ENCODE measurements at regions not wholly inside any gene's neighbourhood (a gene's known extent, or its start where the extent isn't known, plus 50 kb on each side); places are given as distances from the start of the nearest gene placed in this dataset.

DNA sequence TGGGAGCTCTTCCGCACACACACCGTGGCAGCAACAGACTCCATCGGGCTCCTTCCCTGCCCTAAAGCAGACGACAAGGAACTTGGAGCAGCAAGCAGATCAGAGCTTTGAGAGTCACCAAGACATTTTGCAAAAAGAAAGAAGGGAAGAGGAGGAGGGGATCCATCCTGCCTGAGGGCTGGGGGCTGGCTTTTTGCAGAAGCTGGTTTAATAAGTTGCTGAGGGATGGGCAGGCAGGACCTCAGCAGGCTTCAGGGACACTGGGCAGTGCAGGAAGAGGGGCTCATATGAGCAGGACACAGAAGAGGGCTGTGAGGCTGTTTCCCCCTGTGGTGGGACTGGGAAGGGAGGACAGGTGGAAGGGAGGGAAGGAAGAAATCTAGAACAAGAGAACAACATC, 133.4 kb upstream of the GSC start:
- no peak for DNase-seq (ENCODE audit: low spot score)
- intact Hi-C loops (cut with DNase I) = no loop called here

DNA sequence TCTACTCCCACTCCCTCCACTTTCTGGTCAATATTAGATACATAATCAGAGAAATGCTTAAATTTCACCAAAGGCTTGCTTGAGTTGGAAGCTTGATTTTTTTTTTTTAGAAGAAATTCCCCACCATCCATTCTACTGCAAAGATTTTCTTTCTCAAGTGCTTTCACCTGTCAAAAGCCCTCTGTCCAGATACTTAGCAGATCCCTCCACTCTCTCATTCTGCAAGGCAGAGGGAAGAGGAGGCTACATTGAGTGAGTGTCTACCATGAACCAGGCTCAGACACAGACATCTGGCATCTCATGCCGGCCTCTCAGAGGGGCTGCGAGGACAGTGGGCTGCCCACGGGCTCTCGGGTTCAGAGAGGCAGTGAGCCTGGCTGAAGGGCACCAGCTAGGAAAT, 127.6 kb upstream of the GSC start:
- DNase-seq (ENCODE audit: low spot score) = no peak
- intact Hi-C loops (cut with DNase I) = no loop called here

DNA sequence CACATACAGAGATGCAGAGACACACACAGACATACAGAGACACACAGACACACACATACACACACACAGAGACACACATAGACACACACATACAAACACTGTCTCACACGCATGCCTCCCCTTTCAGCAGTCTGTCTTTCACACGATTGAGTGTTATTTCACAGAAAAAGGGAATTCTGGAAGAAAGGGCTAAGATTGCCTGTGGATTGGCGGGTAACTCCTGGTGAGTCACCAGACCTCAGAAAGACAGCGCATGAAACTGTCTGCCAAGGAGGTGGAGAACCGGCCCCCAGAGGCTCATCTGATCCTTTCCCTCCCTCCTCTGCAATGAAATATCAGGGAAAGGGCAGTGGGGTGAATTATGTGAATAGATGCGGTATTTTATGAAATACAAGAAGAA, 127.2 kb upstream of the GSC start:
- intact Hi-C loops (cut with DNase I) = no loop called here
- no peak for DNase-seq (ENCODE audit: low spot score)

DNA sequence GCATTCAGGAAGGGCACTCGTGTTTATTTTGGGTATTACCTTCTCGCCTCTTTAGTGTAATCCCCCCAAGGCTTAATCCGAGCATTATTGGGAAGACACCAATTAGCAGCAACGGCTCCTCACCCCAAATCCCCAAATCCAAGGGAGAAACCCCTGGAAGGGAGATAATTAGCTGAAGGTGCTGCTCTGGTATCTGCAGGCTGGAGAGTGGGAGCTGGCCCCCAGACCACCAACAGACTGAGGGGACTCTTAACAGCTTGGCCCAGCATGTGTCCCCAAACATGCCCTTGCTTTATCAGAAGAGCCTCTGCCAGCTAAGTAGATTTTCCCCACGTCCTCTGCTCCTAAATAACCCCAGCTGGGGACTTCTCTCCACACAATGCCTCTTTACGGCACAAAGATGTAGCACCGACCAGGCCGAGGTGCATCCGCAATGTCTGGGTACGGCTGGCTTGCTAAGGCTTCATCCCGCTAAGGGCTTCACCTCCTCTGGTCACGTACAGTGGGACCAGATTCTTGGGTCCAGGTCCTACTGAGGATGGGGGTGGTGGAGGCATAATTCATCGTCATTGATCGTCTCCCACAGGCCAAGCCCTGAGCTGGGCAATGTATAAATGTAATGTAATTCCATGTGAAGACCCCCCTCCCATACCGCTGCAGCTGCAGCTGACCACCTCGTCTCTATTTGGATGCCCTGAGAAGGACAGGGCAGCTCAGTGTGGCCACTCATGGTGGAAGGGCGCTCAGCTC, 123.7 kb upstream of the GSC start:
- DNase-seq (ENCODE audit: low spot score) = no peak
- intact Hi-C loops (cut with DNase I) = no loop called here

DNA sequence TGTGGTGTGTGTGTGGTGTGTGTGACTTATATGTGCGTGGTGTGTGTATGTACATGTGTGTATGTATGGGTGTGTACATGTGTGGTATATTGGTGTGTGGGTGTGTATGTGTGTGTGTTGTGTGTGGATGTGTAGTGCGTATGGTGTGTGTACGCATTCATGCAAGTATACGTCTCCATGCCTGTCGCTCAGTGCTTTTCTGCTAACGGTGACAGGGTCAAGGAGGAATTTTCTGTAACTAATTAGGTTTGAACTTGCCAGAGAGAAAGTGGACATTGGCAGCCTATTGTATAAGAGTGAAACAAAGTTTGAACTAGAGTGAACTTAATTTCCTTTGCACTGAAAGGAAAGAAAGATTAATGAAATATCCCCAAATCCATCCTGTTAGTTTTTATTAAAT, 120.9 kb upstream of the GSC start:
- no peak for DNase-seq (ENCODE audit: low spot score)
- intact Hi-C loops (cut with DNase I) = no loop called here

DNA sequence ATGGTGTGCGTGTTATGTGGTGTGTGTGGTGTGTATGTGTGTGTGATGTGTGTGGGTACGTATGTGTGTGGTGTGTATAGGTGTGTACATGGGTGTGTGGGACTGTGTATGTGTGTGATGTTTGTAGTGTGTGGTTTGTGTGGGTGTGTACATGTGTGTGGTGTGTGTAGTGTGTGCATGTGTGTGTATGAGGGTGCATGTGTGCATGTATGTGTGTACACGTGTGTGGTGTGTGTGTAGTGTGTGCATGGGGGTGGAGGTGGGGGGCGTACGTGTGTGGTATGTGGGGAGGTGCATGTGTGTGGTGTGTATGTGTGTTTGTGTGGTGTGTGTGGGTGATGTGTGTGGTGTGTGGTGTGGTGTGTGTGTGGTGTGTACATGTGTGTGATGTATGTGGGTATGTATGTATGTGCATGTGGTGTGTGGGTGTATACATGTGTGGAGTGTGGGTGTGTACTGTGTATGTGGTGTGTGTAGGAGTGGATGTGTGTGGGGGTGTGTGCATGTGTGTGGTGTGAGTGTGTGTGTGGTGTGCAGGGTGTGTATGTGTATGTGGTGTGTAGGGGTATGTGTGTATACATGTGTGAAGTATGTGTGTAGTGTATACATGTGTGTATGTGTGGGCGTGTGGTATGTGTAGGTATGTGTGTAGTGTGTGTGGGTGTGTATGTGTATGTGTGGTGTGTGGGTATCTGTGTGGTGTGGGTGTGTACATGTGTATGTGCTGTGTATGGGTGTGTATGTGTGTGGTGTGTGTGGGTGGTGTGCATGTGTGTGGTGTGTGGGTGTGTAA, 119.8 kb upstream of the GSC start:
- intact Hi-C loops (cut with DNase I) = no loop called here
- DNase-seq (ENCODE audit: low spot score) = no peak

DNA sequence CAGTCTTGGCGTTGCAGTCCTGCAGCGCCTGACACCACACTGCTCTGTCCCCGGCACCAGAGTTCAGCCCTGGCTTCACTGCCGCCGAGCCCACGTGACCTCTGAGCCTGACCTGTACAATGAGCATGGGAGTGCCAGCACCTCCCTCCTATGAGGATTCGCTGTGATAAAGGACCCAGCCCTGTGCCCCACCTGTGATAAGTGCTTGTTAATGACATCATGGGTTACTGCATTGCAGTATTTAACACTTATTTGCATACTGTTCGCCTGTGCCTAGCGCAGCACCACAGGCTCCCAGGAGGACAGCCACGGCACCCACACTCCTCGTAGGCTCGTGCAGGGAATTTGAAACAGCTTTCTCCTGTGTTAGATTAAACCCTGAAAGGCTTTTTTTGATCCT, 118.2 kb upstream of the GSC start:
- intact Hi-C loops (cut with DNase I) = no loop called here
- no peak for DNase-seq (ENCODE audit: low spot score)

DNA sequence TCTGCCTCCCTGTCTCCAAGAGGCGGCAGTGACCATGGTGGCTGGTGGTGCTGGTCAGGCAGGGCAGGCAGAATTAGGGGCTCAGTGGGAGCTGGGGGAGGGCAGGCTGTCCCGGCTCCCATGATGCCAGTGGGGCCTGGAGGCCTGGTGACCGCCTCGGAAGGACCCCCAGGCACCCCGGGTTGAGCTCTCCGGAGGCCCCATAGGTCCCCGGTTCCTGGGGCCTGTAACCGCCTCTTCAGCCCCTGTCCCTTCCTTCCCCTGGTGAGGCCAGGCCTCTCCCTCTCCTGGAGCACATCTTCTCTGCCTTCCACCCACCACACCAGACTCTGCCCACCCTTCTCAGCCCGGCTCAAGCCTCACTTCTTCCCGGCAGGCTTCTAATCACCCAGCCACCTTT, 117.7 kb upstream of the GSC start:
- no peak for DNase-seq (ENCODE audit: low spot score)
- intact Hi-C loops (cut with DNase I) = no loop called here

DNA sequence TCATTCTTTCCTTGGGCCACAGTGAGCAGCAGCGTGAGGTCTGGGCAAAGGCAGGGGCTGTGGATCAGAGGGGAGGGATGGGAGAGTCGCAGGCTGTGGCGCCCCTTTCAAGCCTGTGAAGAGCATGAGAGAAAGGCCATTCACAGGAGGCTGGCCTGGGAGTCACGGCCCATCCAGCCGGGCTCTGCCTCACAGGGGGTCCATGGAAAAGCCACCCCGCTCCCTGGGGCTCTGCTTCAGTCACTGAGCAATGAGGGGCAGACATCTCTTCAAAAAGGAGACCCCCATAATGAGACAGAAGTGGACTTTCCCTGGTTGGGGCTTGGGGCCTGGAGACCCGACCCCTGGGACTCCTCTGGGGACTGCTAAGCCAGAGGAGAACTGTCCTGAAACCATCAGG, 117.0 kb upstream of the GSC start:
- no peak for DNase-seq (ENCODE audit: low spot score)
- intact Hi-C loops (cut with DNase I) = no loop called here

DNA sequence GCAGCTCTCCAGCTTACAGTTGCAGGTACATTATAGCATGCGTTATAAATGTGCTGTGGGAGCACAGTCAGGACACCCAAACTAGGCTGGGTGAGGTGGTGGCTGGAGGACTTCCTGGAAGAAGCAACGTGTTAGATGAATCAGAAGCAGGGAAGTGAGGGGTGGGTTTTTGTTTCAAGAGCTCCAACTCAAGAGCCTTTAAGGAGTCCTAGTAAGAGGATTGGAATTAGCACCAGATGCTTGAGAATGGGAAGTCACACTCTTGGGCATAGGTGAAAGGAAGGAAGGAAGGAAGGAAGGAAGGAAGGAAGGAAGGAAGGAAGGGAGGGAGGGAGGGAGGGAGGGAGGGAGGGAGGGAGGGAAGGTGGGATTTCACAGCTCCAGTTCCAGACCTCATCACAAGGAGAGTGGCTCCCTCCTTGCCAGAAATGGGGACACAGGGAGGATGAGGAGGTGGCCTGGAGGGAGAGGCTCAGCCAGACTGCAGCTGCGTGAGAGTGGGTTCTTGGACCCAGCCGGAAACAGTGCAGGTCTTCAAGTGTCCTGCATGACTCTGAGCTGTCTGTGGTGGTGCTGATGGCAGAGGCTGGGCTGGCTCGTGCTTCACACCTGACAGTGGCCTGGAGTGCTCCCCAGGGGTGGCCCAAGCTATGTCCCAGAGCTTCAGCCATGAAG, 115.7 kb upstream of the GSC start:
- no peak for DNase-seq (ENCODE audit: low spot score)
- intact Hi-C loops (cut with DNase I) = no loop called here

DNA sequence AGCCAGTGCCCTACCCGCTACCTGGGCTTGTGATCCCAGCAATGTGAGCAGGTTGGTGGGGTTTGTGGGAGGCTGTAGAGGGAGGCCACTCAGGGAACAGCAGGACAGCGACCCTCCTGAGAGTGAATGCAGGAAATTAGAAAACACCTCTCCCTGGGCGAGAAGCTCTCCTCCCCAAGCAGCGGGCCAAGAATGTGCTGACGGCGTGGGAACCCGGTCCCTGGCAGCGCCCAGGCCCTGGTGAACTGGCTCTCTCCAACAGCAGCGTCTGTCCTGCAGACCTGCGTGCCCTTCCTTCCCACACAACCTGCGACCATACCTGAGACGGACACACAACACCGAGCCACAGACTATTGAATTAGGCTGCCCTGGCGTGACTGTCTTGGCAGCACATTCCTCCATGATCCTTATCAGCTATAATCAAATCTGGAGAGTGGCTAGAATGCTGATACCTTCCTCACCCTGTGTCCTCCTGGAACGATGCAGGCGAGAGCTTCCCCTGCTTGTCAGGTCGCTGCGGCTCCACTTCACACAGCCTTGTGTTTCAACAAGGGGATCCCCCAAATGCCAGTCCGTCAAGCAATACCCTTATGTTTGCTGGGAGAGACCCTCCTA, 114.8 kb upstream of the GSC start:
- intact Hi-C loops (cut with DNase I) = no loop called here
- no peak for DNase-seq (ENCODE audit: low spot score)

DNA sequence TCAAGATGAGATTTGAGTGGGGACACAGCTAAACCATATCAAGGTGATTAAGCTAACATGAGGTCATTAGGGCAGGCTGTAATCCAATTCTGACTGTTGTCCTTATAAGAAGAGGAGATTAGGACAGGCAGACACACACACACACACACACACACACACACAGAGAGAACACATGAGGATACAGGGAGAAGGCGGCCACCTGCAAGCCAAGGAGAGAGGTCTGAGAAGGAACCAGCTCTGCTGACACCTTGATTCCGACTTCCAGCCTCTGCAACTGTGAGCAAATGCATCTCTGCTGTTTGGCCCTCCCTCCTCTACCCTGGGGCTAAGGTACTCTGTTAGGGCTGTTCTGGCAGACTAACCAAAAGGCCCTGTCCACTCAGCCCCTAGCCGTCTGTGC, 112.5 kb upstream of the GSC start:
- no peak for DNase-seq (ENCODE audit: low spot score)
- intact Hi-C loops (cut with DNase I) = no loop called here

DNA sequence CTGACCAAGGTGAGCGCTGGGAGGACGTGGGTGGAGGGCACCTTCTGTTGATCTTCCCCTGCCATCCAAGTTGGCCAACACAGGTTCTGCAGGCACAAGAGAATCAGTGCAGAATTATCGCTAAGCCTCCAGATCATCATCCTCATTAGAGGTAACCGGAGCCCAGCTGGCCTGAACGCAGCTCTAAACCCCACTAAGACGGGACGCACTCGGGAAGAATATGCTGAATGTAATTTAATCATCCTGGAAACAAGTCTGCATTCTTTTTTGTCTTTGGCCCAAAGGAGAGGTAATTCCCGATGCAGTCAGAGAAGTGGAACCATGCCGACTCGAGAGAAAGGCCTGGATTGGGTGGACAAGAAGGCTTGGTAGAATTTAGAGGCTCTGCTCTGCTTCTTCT, 111.0 kb upstream of the GSC start:
- DNase-seq (ENCODE audit: low spot score) = no peak
- intact Hi-C loops (cut with DNase I) = no loop called here

DNA sequence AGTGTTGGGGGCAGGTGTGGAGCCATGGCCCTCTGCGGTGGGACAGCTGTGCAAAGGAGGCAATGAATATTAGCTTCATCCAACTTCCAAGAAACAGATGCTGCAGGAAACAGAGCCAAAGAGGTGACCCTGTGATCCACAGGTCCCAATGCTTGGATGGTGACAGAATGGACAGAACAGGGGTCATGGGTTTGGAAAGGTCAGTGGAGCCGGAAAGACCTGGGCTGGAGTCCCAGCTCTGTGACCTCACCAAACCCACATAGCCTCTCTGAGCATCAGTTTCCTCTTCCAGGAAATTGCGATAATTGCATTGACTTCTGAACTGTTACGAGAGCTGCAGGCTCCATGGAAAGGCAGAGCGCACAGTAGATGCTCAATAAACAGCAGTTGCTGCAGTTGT, 110.2 kb upstream of the GSC start:
- peak; percentile 63 for DNase-seq (ENCODE audit: low spot score)

DNA sequence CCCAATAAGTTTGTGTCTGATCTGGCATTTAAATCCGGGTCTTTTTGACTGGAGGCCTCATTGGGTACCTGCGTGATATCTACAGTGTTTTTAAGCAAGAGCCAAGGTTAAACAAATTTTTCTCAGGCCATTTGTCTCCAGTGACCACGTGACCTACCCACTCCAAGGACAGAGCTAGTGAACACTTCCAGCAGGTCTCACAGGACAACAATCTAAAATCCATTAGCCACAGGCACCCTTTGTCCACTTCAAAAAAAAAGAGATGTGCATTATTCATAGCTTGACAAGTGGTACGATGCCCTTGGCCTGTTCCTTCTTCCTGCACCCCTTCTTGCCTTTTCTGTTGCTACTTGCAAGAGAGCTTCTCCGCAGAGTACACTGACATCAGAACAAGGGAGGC, 109.6 kb upstream of the GSC start:
- no peak for DNase-seq (ENCODE audit: low spot score)
- intact Hi-C loops (cut with DNase I) = no loop called here

More for the DNA sequence above, 110.2 kb upstream of the GSC start:
- intact Hi-C loops (cut with DNase I) = no loop called here

DNA sequence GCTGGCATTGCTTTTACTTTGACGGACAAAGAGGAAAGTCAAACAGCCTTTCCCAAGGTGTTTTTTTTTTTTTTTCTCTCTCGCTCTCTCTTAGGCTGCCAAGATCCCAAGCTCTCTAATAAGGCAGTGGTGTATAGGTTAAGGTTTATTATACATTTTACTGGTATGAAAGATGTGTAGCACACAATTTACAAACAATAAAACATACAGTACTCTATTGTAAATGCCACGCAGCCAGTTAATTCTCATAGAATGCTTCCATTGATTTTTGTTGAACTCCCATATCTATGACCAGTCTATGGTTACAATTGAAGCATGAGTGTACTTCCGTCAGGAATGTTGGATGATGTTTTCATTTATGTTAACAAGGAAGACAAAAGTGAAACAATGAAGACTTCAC, 106.4 kb upstream of the GSC start:
- intact Hi-C loops (cut with DNase I) = no loop called here
- no peak for DNase-seq (ENCODE audit: low spot score)

DNA sequence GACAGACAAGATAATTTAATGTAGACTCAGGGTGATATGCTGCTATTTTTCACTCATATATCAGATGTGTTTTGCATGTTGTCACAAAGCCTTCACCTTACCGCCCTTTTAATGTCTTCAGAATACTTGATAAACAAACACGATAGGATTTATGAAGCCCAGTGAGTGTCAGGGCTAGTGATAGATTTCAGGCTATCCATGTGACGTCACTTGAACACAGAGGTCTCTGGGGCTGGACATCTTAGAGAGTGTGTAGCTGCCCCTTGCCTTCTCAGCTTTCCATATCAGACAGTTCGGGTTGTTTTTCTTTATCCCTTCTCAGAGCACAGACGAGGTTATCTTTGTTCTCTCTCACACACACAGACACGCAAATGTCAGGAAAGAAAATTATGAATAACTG, 105.3 kb upstream of the GSC start:
- intact Hi-C loops (cut with DNase I) = no loop called here
- DNase-seq (ENCODE audit: low spot score) = no peak

DNA sequence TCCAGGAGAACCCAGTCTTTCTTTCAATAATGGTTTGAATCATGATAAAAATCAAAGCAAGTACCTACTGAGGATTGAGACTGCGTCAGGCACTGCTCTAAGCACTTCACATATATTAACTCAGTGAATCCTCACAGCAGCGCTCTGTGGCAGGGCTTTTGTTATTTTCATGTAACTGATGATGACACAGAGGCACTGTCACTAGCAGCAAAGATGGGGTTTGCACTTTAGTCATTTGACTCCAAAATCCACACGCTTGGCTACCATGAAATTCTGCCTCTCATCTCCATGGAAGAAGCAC, 98.8 kb upstream of the GSC start:
- DNase-seq (ENCODE audit: low spot score) = peak; percentile 15
- intact Hi-C loops (cut with DNase I) = no loop called here

DNA sequence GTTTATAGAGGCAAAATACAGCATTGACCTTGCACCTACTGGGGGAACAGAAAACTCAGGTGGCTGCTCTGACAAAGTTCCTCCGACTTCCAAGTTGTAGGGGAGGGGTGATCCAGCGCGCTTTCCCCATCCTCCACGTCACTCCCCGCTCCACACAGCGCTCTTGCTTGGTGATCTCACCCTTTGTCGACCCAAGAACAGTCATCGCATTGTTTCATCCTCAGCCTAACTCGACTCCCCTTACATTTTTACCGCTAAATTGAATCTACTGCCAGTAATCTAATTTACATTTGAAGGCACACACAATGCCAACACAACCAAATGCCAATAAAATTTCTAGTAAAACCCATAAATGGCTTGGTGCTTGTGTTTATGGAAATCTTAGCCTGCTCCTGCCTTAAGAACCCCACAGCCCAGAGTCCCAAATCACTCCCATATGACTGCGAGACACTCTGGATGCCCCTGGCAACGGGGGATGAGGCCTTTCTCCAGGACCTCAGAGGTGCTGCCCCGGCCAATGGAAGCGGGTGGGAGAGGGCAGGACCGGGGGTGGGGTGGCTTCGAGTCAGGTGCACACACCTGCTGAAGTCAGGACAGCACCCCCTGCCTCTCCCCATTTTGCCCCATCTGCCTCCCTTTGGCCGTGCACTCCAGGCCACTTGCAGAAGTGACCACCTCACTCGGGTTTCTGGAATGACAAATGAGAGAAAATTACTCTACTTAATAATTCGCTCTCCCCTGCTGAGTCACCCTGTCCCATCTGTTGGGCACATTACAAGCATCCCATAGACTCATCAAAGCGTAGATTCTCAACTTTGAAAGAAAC, 98.2 kb upstream of the GSC start:
- intact Hi-C loops (cut with DNase I) = no loop called here
- DNase-seq (ENCODE audit: low spot score) = peak; percentile 60

DNA sequence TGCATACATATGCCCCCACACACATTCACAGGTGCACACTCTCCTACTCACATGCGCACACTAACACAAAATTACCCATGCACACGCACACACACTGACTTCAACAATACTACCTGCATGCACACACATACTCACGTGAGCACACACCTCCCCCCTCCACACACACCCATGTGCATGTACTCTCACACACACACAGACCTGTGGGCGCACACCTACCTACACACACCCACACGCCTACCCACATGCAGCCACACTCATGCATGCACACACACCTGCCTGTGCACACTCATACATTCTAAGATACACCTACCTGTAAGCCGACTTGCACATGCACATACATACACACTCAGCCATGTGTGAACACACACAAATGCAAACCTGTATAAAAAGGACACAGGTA, 97.3 kb upstream of the GSC start:
- intact Hi-C loops (cut with DNase I) = no loop called here

More for the DNA sequence above, 97.3 kb upstream of the GSC start:
- no peak for DNase-seq (ENCODE audit: low spot score)

Data from posterior vena cava (tissue), 2 donors.